Activated CD4-positive, alpha-beta memory T cell treated with anti-CD3 and anti-CD28 coated beads, Interleukin-2, amount 10 ng/mL, durations not matched to agents 7 days and 5 days (primary cell): ENCODE measurements at regions not wholly inside any gene's neighbourhood (a gene's known extent, or its start where the extent isn't known, plus 50 kb on each side); places are given as distances from the start of the nearest gene placed in this dataset.

Source experiments
- CTCF ChIA-PET: fragments of 350-600 bp; sonication (Branson Sonifier 250); formaldehyde crosslinking; loops from one replicate; lab custom pipeline; 2021; ENCODE audit warnings: antibody characterized with exemption, inconsistent platforms; lab: Charles Lee
- POLR2A ChIA-PET: fragments of 350-600 bp; sonication (Branson Sonifier 250); formaldehyde crosslinking; loops from one replicate; lab custom pipeline; 2021; ENCODE audit warnings: antibody characterized with exemption; lab: Charles Lee
- DNase-seq: peaks from one replicate; pipeline ENCODE4 v3.0.0-alpha.2; 2020
- H3K27ac Mint-ChIP-seq: one replicate; pipeline ENCODE4 v1.8.0; 2021; ENCODE audit warnings: mild to moderate bottlenecking, mixed read lengths
- H3K27me3 Mint-ChIP-seq: one replicate; pipeline ENCODE4 v1.8.0; 2021; ENCODE audit warnings: mixed read lengths
- H3K36me3 Mint-ChIP-seq: one replicate; pipeline ENCODE4 v1.8.0; 2021; ENCODE audit warnings: low read depth, mixed read lengths
- H3K4me1 Mint-ChIP-seq: one replicate; pipeline ENCODE4 v1.8.0; 2021; ENCODE audit warnings: mixed read lengths
- H3K4me3 Mint-ChIP-seq: one replicate; pipeline ENCODE4 v1.8.0; 2021; ENCODE audit warnings: mild to moderate bottlenecking, mixed read lengths
- H3K9me3 Mint-ChIP-seq: one replicate; pipeline ENCODE4 v1.8.0; 2021; ENCODE audit warnings: mixed read lengths

- no peak for DNase-seq
- CTCF ChIA-PET: no interaction called here
- no peak overlapping the region for H3K27ac Mint-ChIP-seq
- H3K4me3 Mint-ChIP-seq: no peak overlapping the region
- H3K27me3 Mint-ChIP-seq: no peaks in the 10 kb centered on the region
- H3K4me1 Mint-ChIP-seq: peaks cover 73% of the 10 kb centered on the region
- POLR2A ChIA-PET: no interaction called here
- H3K9me3 Mint-ChIP-seq: no peaks in the 10 kb centered on the region
- peaks cover 8% of the 10 kb centered on the region for H3K36me3 Mint-ChIP-seq
Measured at GRCh38 chr1:221824909-221825308, 83.0 kb upstream of the DUSP10 start.

GRCh38 chr1:221824025-221824424, 82.1 kb upstream of the DUSP10 start:
- H3K36me3 Mint-ChIP-seq: peaks cover 8% of the 10 kb centered on the region
- H3K4me3 Mint-ChIP-seq: no peak overlapping the region
- peaks cover 64% of the 10 kb centered on the region for H3K4me1 Mint-ChIP-seq
- no peaks in the 10 kb centered on the region for H3K9me3 Mint-ChIP-seq
- no peak overlapping the region for H3K27ac Mint-ChIP-seq
- CTCF ChIA-PET: interaction anchor here (0.9 kb wide), 1 partner anchor 14 kb away, joined by 3 read pairs; no protein-coding TSS in a partner anchor
- no peaks in the 10 kb centered on the region for H3K27me3 Mint-ChIP-seq
- DNase-seq: peak; percentile 27
- POLR2A ChIA-PET: no interaction called here

GRCh38 chr1:221823561-221823960, 81.7 kb upstream of the DUSP10 start:
- CTCF ChIA-PET: interaction anchor here (0.9 kb wide), 1 partner anchor 15 kb away, joined by 3 read pairs; no protein-coding TSS in a partner anchor
- no peak overlapping the region for H3K27ac Mint-ChIP-seq
- H3K4me1 Mint-ChIP-seq: peaks cover 60% of the 10 kb centered on the region

GRCh38 chr1:221823149-221823548, 81.3 kb upstream of the DUSP10 start:
- POLR2A ChIA-PET: no interaction called here
- H3K4me3 Mint-ChIP-seq: no peak overlapping the region
- no peak for DNase-seq
- H3K36me3 Mint-ChIP-seq: peaks cover 6% of the 10 kb centered on the region
- no peaks in the 10 kb centered on the region for H3K9me3 Mint-ChIP-seq
- H3K27me3 Mint-ChIP-seq: no peaks in the 10 kb centered on the region
- H3K4me1 Mint-ChIP-seq: peaks cover 55% of the 10 kb centered on the region
- H3K27ac Mint-ChIP-seq: no peak overlapping the region
- CTCF ChIA-PET: no interaction called here

More at GRCh38 chr1:221823561-221823960, 81.7 kb upstream of the DUSP10 start:
- Mint-ChIP-seq H3K4me3 (no peak overlapping the region), H3K27me3 (no peaks in the 10 kb centered on the region), H3K36me3 (peaks cover 8% of the 10 kb centered on the region), H3K9me3 (no peaks in the 10 kb centered on the region)
- DNase-seq: no peak
- POLR2A ChIA-PET: no interaction called here

GRCh38 chr1:221822591-221822990, 80.7 kb upstream of the DUSP10 start:
- H3K4me1 Mint-ChIP-seq: peaks cover 50% of the 10 kb centered on the region
- peaks cover 6% of the 10 kb centered on the region for H3K36me3 Mint-ChIP-seq
- no peaks in the 10 kb centered on the region for H3K27me3 Mint-ChIP-seq
- DNase-seq: no peak
- H3K4me3 Mint-ChIP-seq: no peak overlapping the region
- no peaks in the 10 kb centered on the region for H3K9me3 Mint-ChIP-seq
- H3K27ac Mint-ChIP-seq: no peak overlapping the region
- CTCF ChIA-PET: no interaction called here
- POLR2A ChIA-PET: no interaction called here

- Mint-ChIP-seq H3K27ac (no peak overlapping the region), H3K27me3 (no peaks in the 10 kb centered on the region), H3K36me3 (peaks cover 4% of the 10 kb centered on the region), H3K9me3 (no peaks in the 10 kb centered on the region), H3K4me3 (no peak overlapping the region), H3K4me1 (no peaks in the 10 kb centered on the region)
- CTCF ChIA-PET: no interaction called here
- POLR2A ChIA-PET: no interaction called here
- DNase-seq: no peak
Measured at GRCh38 chr1:221816899-221817298, 75.0 kb upstream of the DUSP10 start.

- Mint-ChIP-seq H3K27me3 (no peaks in the 10 kb centered on the region), H3K27ac (no peak overlapping the region), H3K4me3 (no peak overlapping the region), H3K9me3 (no peaks in the 10 kb centered on the region), H3K4me1 (peaks cover 4% of the 10 kb centered on the region), H3K36me3 (peaks cover 5% of the 10 kb centered on the region)
- POLR2A ChIA-PET: no interaction called here
- CTCF ChIA-PET: interaction anchor here (1.2 kb wide), 1 partner anchor 25 kb away, joined by 3 read pairs; no protein-coding TSS in a partner anchor
- DNase-seq: no peak
Measured at GRCh38 chr1:221815660-221816059, 73.8 kb upstream of the DUSP10 start.

GRCh38 chr1:221813887-221814286, 72.0 kb upstream of the DUSP10 start:
- no peak for DNase-seq
- CTCF ChIA-PET: no interaction called here
- POLR2A ChIA-PET: no interaction called here
- Mint-ChIP-seq H3K27ac (no peak overlapping the region), H3K36me3 (peaks cover 14% of the 10 kb centered on the region), H3K9me3 (no peaks in the 10 kb centered on the region), H3K4me3 (no peak overlapping the region), H3K27me3 (no peaks in the 10 kb centered on the region), H3K4me1 (peaks cover 20% of the 10 kb centered on the region)

- CTCF ChIA-PET: no interaction called here
- Mint-ChIP-seq H3K36me3 (peaks cover 14% of the 10 kb centered on the region), H3K4me3 (no peak overlapping the region), H3K27ac (no peak overlapping the region), H3K9me3 (no peaks in the 10 kb centered on the region), H3K27me3 (no peaks in the 10 kb centered on the region), H3K4me1 (peaks cover 24% of the 10 kb centered on the region)
- no peak for DNase-seq
- POLR2A ChIA-PET: no interaction called here
Measured at GRCh38 chr1:221812905-221813597, 71.2 kb upstream of the DUSP10 start.

GRCh38 chr1:221812088-221812752, 70.3 kb upstream of the DUSP10 start:
- H3K27me3 Mint-ChIP-seq: no peaks in the 10 kb centered on the region
- H3K27ac Mint-ChIP-seq: no peak overlapping the region
- peaks cover 25% of the 10 kb centered on the region for H3K4me1 Mint-ChIP-seq
- ChIA-PET CTCF (no interaction called here), POLR2A (no interaction called here)
- no peak overlapping the region for H3K4me3 Mint-ChIP-seq
- H3K9me3 Mint-ChIP-seq: no peaks in the 10 kb centered on the region
- DNase-seq: no peak
- H3K36me3 Mint-ChIP-seq: peaks cover 14% of the 10 kb centered on the region

- no peak for DNase-seq
- CTCF ChIA-PET: no interaction called here
- no peaks in the 10 kb centered on the region for H3K27me3 Mint-ChIP-seq
- H3K9me3 Mint-ChIP-seq: no peaks in the 10 kb centered on the region
- H3K4me1 Mint-ChIP-seq: peaks cover 25% of the 10 kb centered on the region
- H3K4me3 Mint-ChIP-seq: no peak overlapping the region
- H3K27ac Mint-ChIP-seq: no peak overlapping the region
- peaks cover 14% of the 10 kb centered on the region for H3K36me3 Mint-ChIP-seq
- POLR2A ChIA-PET: interaction anchor here (1.3 kb wide), 1 partner anchor 19 kb away, joined by 3 read pairs; no protein-coding TSS in a partner anchor
Measured at GRCh38 chr1:221810406-221810805, 68.5 kb upstream of the DUSP10 start.

GRCh38 chr1:221809091-221810029, 67.5 kb upstream of the DUSP10 start:
- H3K4me3 Mint-ChIP-seq: no peak overlapping the region
- H3K36me3 Mint-ChIP-seq: peaks cover 10% of the 10 kb centered on the region
- CTCF ChIA-PET: no interaction called here
- no peaks in the 10 kb centered on the region for H3K9me3 Mint-ChIP-seq
- POLR2A ChIA-PET: interaction anchor here (1.2 to 1.3 kb wide), 2 partner anchors 20 to 66 kb away, joined by 3 read pairs; no protein-coding TSS in a partner anchor
- DNase-seq: no peak
- peaks cover 25% of the 10 kb centered on the region for H3K4me1 Mint-ChIP-seq
- H3K27ac Mint-ChIP-seq: no peak overlapping the region
- no peaks in the 10 kb centered on the region for H3K27me3 Mint-ChIP-seq

- ChIA-PET CTCF (no interaction called here), POLR2A (interaction anchor here (1.6 kb wide), 1 partner anchor 12 kb away, joined by 3 read pairs; no protein-coding TSS in a partner anchor)
- H3K27ac Mint-ChIP-seq: no peak overlapping the region
- DNase-seq: no peak
- H3K36me3 Mint-ChIP-seq: peaks cover 10% of the 10 kb centered on the region
- H3K9me3 Mint-ChIP-seq: no peaks in the 10 kb centered on the region
- peaks cover 27% of the 10 kb centered on the region for H3K4me1 Mint-ChIP-seq
- no peak overlapping the region for H3K4me3 Mint-ChIP-seq
- no peaks in the 10 kb centered on the region for H3K27me3 Mint-ChIP-seq
Measured at GRCh38 chr1:221806984-221807383, 65.1 kb upstream of the DUSP10 start.
